ENCODE measurements at regions not wholly inside any gene's neighbourhood (a gene's known extent, or its start where the extent isn't known, plus 50 kb on each side); places are given as distances from the start of the nearest gene placed in this dataset.
"Not testable (repeated sequence)": the region's sequence is repeated elsewhere in the genome, so short reads cannot be mapped to it uniquely, and the experiment has no call there.

DNA sequence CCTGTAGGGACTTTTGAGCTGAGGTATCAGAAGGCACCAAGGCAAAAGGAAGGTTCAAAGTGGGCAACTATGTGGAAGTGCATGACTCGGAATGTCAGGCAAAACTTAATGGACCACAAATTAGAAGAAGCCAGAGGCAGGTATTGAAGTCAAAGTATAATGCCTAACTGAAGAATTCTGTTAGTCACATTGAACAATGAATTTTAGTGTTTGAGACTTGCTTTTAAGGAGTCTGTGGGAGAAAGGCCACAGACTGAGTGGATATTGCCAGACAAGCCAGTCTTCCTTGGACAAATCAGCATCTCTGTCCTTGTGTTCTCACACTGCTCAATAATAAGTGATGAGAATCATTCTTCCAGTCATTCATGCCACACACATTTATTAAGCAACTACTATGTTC, 498.9 kb downstream of the STK39 start:
- Histone ChIP-seq H3K9ac (ENCODE audit: insufficient read length) (no peak overlapping the region), H3K4me3 (no peak overlapping the region), H3K27ac (no peak overlapping the region), H3K9me3 (ENCODE audit: low read depth, low read length) (no peaks in the 10 kb centered on the region), H3K36me3 (ENCODE audit: insufficient read depth, low read length) (no peaks in the 10 kb centered on the region)
- TF ChIP-seq POLR2AphosphoS5 (IDR thresholded peaks at IDR 0.05; ENCODE audit: borderline replicate concordance, low read depth, low read length) (no peak), EZH2 (IDR thresholded peaks at IDR 0.05) (no peak), FOXP2 (optimal IDR thresholded peaks at IDR 0.05; ENCODE audit: control extremely low read depth, extremely low read length, insufficient read depth) (no peak)
- DNase-seq (ENCODE audit: low read depth, low spot score) = no peak

- no peak overlapping the region for H3K27ac ChIP-seq
- H3K4me3 ChIP-seq = no peak overlapping the region
- no peaks in the 10 kb centered on the region for H3K36me3 ChIP-seq (ENCODE audit: insufficient read depth, low read length)
- no peaks in the 10 kb centered on the region for H3K9me3 ChIP-seq (ENCODE audit: low read depth, low read length)
- TF ChIP-seq FOXP2 (optimal IDR thresholded peaks at IDR 0.05; ENCODE audit: control extremely low read depth, extremely low read length, insufficient read depth) (no peak), POLR2AphosphoS5 (IDR thresholded peaks at IDR 0.05; ENCODE audit: borderline replicate concordance, low read depth, low read length) (no peak), EZH2 (IDR thresholded peaks at IDR 0.05) (no peak)
- no peak for DNase-seq (ENCODE audit: low read depth, low spot score)
- no peak overlapping the region for H3K9ac ChIP-seq (ENCODE audit: insufficient read length)
Observed at GRCh38 chr2:167745667-167746066, 501.7 kb downstream of the STK39 start.

- DNase-seq (ENCODE audit: low read depth, low spot score); H3K9me3 ChIP-seq (ENCODE audit: low read depth, low read length); H3K36me3 ChIP-seq (ENCODE audit: insufficient read depth, low read length); H3K9ac ChIP-seq (ENCODE audit: insufficient read length); H3K4me3 ChIP-seq; H3K27ac ChIP-seq: not testable (repeated sequence)
Observed at GRCh38 chr2:167739921-167740320, 507.5 kb downstream of the STK39 start.

DNA sequence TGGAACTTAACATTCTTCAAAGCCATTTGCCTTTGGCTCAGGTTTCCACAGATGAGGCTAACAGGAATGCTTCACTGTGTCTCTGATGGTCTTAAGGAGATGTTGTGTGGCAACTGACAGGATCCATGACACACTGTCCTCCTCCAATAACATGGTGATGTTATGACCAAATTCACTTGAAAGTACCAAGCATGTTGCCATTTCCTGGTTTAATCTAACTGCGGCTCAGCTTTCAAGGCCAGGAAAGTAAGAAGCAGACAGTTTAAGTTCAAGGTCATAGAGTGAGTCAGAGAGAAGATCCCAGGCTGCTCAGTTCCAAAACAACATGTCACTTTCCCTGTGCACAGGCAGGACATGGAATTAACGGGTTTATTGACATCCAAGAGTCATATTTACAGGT, 513.6 kb downstream of the STK39 start:
- Histone ChIP-seq H3K9ac (ENCODE audit: insufficient read length) (no peak overlapping the region), H3K36me3 (ENCODE audit: insufficient read depth, low read length) (no peaks in the 10 kb centered on the region), H3K27ac (no peak overlapping the region), H3K4me3 (no peak overlapping the region), H3K9me3 (ENCODE audit: low read depth, low read length) (no peaks in the 10 kb centered on the region)
- no peak for DNase-seq (ENCODE audit: low read depth, low spot score)
- TF ChIP-seq POLR2AphosphoS5 (IDR thresholded peaks at IDR 0.05; ENCODE audit: borderline replicate concordance, low read depth, low read length) = no peak
- TF ChIP-seq FOXP2 (optimal IDR thresholded peaks at IDR 0.05; ENCODE audit: control extremely low read depth, extremely low read length, insufficient read depth) = no peak

DNA sequence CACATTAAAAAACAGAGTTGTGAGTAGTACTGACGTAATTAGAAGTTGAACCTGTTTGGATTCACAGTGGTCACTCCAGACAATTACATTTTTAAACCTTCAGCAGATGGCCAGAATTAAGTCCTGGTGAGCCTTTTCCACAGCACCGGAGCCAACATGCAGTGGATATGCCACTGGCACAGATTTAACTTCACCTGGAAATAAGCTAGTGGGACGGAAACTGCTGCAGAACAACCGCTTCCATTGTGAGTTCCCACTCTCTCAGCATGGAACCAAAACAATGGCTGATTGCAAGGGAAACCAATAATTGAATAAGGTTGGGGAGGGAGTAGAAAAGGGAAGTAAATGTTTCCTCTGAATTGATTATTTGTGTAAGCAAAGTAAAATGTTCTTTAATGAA, 515.1 kb downstream of the STK39 start:
- Histone ChIP-seq H3K4me3 (no peak overlapping the region), H3K9me3 (ENCODE audit: low read depth, low read length) (no peaks in the 10 kb centered on the region), H3K9ac (ENCODE audit: insufficient read length) (no peak overlapping the region), H3K36me3 (ENCODE audit: insufficient read depth, low read length) (no peaks in the 10 kb centered on the region), H3K27ac (no peak overlapping the region)
- DNase-seq (ENCODE audit: low read depth, low spot score) = no peak
- TF ChIP-seq FOXP2 (optimal IDR thresholded peaks at IDR 0.05; ENCODE audit: control extremely low read depth, extremely low read length, insufficient read depth) (no peak), POLR2AphosphoS5 (IDR thresholded peaks at IDR 0.05; ENCODE audit: borderline replicate concordance, low read depth, low read length) (no peak), EZH2 (IDR thresholded peaks at IDR 0.05) (no peak)

- Histone ChIP-seq H3K36me3 (ENCODE audit: insufficient read depth, low read length) (no peaks in the 10 kb centered on the region), H3K4me3 (no peak overlapping the region), H3K27ac (no peak overlapping the region), H3K9me3 (ENCODE audit: low read depth, low read length) (no peaks in the 10 kb centered on the region), H3K9ac (ENCODE audit: insufficient read length) (no peak overlapping the region)
- no peak for DNase-seq (ENCODE audit: low read depth, low spot score)
- TF ChIP-seq EZH2 (IDR thresholded peaks at IDR 0.05) (no peak), POLR2AphosphoS5 (IDR thresholded peaks at IDR 0.05; ENCODE audit: borderline replicate concordance, low read depth, low read length) (no peak), FOXP2 (optimal IDR thresholded peaks at IDR 0.05; ENCODE audit: control extremely low read depth, extremely low read length, insufficient read depth) (no peak)
Observed at GRCh38 chr2:167729911-167730310, 517.5 kb downstream of the STK39 start.

DNA sequence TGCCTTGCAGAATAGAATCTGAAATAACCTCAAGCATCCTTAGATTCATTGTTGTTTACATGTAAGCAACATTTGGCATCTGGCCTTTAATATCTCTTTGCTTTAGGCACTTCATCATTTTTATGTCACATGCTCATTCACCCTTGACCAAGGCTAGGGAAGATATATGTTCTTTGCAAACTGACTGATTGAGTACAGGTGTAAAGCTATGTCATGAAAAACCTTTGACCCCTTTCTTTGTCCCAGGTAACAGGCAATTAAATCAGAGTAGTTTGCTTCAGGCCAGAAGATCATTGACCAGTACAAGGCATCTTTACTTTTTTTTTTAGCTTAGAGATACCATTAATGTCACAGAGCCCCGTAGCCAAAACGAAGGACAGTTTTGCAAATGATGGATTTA, 520.6 kb downstream of the STK39 start:
- H3K27ac ChIP-seq = no peak overlapping the region
- H3K9ac ChIP-seq (ENCODE audit: insufficient read length) = no peak overlapping the region
- H3K9me3 ChIP-seq (ENCODE audit: low read depth, low read length) = no peaks in the 10 kb centered on the region
- no peak for DNase-seq (ENCODE audit: low read depth, low spot score)
- no peaks in the 10 kb centered on the region for H3K36me3 ChIP-seq (ENCODE audit: insufficient read depth, low read length)
- no peak overlapping the region for H3K4me3 ChIP-seq
- TF ChIP-seq EZH2 (IDR thresholded peaks at IDR 0.05) (no peak), FOXP2 (optimal IDR thresholded peaks at IDR 0.05; ENCODE audit: control extremely low read depth, extremely low read length, insufficient read depth) (no peak), POLR2AphosphoS5 (IDR thresholded peaks at IDR 0.05; ENCODE audit: borderline replicate concordance, low read depth, low read length) (no peak)

GRCh38 chr2:167721593-167721992, 525.8 kb downstream of the STK39 start:
- Histone ChIP-seq H3K4me3 (no peak overlapping the region), H3K36me3 (ENCODE audit: insufficient read depth, low read length) (no peaks in the 10 kb centered on the region), H3K27ac (no peak overlapping the region), H3K9ac (ENCODE audit: insufficient read length) (no peak overlapping the region), H3K9me3 (ENCODE audit: low read depth, low read length) (no peaks in the 10 kb centered on the region)
- no peak for TF ChIP-seq POLR2AphosphoS5 (IDR thresholded peaks at IDR 0.05; ENCODE audit: borderline replicate concordance, low read depth, low read length)
- TF ChIP-seq FOXP2 (optimal IDR thresholded peaks at IDR 0.05; ENCODE audit: control extremely low read depth, extremely low read length, insufficient read depth) = no peak
- TF ChIP-seq EZH2 (IDR thresholded peaks at IDR 0.05) = no peak
- DNase-seq (ENCODE audit: low read depth, low spot score) = no peak

DNA sequence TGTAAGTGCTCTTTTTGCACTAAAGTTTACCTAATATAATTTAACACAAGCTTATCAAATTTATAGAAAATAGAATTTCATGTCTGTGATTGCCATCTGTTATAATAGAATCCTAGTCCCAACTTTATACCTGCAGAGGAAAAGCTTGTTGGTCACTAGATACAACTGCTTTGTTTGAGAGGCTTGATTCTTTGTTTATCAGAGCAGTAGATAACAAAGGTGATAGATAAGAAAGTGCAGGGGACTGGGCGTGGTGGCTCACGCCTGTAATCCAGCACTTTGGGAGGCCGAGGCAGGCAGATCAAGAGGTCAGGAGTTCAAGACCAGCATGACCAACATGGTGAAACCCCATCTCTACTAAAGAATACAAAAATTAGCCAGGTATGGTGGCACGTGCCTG, 528.0 kb downstream of the STK39 start:
- H3K9ac ChIP-seq (ENCODE audit: insufficient read length) = no peak overlapping the region
- TF ChIP-seq EZH2 (IDR thresholded peaks at IDR 0.05) (no peak), POLR2AphosphoS5 (IDR thresholded peaks at IDR 0.05; ENCODE audit: borderline replicate concordance, low read depth, low read length) (no peak), FOXP2 (optimal IDR thresholded peaks at IDR 0.05; ENCODE audit: control extremely low read depth, extremely low read length, insufficient read depth) (no peak)
- no peak for DNase-seq (ENCODE audit: low read depth, low spot score)
- H3K4me3 ChIP-seq = no peak overlapping the region
- H3K27ac ChIP-seq = no peak overlapping the region
- no peaks in the 10 kb centered on the region for H3K9me3 ChIP-seq (ENCODE audit: low read depth, low read length)
- no peaks in the 10 kb centered on the region for H3K36me3 ChIP-seq (ENCODE audit: insufficient read depth, low read length)
